Lower leg skin (tissue), 3 donors: ENCODE measurements at regions not wholly inside any gene's neighbourhood (a gene's known extent, or its start where the extent isn't known, plus 50 kb on each side); places are given as distances from the start of the nearest gene placed in this dataset.

Experiments used
- POLR2A ChIP-seq, 2 donors: fragments of 450-650 bp; IDR thresholded peaks; one replicate each; pipeline ENCODE4 v1.6.1; 2016 to 2017; ENCODE audit warnings: antibody characterized with exemption in 2 of 2, mild to moderate bottlenecking in 1 of 2, moderate library complexity in 1 of 2
- TF ChIP-seq, protein P1 (sequence below), 3 donors: fragments of 450-650 bp; IDR thresholded peaks; one replicate each; pipeline ENCODE4 v1.5.1; 2016; ENCODE audit warnings: antibody characterized with exemption in 3 of 3, mild to moderate bottlenecking in 3 of 3, moderate library complexity in 2 of 3

DNA sequence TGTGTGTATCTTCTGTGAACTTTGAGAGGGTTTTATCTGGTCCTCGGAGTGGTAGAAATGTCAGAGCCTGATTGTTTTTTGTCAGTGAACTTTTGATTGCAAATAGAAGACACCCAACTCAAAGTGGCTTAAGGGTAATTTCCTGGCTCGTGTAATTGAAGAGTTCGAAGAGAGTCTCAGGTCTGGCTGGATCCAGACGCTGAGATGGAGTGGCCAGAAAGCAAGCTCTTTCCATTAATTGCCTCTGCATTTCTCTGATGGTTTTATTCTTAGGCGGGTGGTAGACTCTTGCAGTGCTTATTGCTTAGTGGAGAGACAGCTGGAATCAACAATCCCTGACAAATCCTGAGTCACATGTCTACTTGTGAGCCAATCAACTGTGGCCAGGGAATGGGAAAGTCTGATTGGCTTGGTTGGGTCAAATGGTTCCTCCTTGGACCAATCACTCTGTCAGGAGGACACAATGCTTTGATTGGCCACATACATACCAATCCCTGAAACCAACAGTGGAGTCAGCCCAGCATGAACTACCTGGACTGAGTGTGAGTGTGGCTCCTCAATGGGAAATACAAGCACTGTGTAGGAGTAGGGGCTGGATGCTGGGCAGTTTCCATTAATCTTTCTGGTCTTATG lies 330.5 kb downstream of the AACS start:
- TF ChIP-seq, protein P1, sequence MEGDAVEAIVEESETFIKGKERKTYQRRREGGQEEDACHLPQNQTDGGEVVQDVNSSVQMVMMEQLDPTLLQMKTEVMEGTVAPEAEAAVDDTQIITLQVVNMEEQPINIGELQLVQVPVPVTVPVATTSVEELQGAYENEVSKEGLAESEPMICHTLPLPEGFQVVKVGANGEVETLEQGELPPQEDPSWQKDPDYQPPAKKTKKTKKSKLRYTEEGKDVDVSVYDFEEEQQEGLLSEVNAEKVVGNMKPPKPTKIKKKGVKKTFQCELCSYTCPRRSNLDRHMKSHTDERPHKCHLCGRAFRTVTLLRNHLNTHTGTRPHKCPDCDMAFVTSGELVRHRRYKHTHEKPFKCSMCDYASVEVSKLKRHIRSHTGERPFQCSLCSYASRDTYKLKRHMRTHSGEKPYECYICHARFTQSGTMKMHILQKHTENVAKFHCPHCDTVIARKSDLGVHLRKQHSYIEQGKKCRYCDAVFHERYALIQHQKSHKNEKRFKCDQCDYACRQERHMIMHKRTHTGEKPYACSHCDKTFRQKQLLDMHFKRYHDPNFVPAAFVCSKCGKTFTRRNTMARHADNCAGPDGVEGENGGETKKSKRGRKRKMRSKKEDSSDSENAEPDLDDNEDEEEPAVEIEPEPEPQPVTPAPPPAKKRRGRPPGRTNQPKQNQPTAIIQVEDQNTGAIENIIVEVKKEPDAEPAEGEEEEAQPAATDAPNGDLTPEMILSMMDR (IDR thresholded peaks at IDR 0.05), result no peak
- no peak for TF ChIP-seq POLR2A (IDR thresholded peaks at IDR 0.05)
